Stimulated activated CD4-positive, alpha-beta T cell treated with anti-CD3 and anti-CD28 coated beads, Interleukin-12 subunit alpha, Interleukin-12 subunit beta, amount 100 ng/mL, for 48 hours (primary cell): ENCODE measurements at regions not wholly inside any gene's neighbourhood (a gene's known extent, or its start where the extent isn't known, plus 50 kb on each side); places are given as distances from the start of the nearest gene placed in this dataset.
"Not testable (repeated sequence)": the region's sequence is repeated elsewhere in the genome, so short reads cannot be mapped to it uniquely, and the experiment has no call there.

Source experiments
- DNase-seq, 3 donors: peaks; one replicate each; pipeline ENCODE4 v3.0.0-alpha.2; 2020; ENCODE audit warnings: low read depth in 2 of 3, low spot score in 1 of 3

GRCh38 chrX:47776292-47777006 is 60.3 kb upstream of the ZNF81 start:
- no peak for DNase-seq

- no peak for DNase-seq
Measured at GRCh38 chrX:47772764-47773163, 63.9 kb upstream of the ZNF81 start.

DNA sequence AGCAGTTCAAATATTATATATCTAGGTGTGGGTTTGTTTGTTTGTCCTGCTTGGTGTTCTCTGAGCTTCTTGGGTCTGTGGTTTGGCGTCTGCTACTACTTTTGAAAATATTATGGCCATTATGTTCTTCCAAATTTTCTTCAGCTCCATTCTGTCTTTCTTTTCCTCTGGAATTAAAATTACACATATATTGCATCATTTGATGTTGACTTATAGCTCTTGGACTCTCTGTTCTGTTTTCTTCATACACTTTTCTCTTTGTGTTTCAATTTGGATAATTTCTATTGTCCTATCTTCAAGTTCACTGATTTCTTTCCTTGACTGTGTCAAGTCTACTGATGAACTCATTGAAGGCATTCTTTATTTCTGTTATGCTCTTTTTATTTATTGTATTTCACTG is 65.2 kb upstream of the ZNF81 start:
- no peak for DNase-seq

GRCh38 chrX:47762826-47763225 is 73.9 kb upstream of the ZNF81 start:
- not testable (repeated sequence) for DNase-seq

DNA sequence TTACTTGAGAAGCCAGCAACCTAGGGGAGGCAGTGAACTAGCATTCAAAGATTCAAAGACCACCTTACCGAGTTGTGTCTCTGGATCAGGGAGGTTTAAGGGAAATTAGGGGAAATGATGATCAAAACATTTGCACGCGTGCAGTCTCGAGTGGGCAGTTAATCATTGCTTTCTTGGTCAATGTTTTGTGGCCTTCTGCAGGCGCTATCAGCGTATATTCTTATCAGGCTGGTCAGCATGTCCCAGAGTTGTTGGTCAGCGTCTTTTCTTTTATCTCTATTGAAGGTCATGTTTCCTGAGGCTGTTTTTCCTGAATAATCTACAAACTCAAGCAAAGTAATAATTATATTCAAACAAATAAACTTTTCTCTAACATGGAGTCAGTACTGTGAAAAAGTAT is 84.0 kb upstream of the ZNF81 start:
- DNase-seq: no peak

GRCh38 chrX:47751670-47752069 is 85.0 kb upstream of the ZNF81 start:
- peak; percentile 8 to 30 (median 21) for DNase-seq

DNA sequence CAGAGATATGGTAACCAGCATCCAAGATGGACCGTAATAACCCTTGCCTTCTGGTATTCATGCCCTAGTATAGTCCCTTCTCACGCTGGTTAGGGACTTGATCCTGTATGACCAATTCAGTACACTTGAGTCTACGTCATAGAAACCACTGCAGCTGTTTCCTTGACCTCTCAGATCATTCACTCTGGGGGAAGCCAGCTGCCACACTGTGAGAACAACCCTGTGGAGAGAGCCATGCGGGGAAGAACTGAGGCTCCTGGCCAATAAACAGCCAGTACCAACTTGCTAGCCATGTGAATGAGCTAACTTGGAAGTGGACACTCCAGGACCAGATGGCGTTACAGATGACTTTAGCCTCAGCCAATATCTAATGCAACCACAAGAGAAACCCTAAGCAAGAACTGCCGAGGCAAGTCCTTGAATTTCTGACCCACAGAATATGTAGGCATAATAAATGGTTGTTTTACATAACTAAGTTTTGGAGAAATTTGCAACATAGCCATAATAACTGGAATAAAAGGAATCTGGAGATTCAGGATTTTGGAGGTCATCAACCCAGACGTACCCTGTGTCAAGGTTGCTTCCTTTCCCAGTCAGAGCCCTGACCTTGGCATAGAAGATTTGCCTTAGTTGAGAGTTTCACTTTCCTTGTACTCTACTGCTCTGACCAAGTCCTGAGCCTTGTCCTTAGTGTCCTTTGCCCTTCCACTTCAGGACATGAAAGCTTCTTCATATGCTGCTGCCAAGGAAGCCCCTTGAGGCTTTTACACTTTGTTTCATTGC is 87.3 kb upstream of the ZNF81 start:
- DNase-seq: no peak

GRCh38 chrX:47748576-47748975 is 88.1 kb upstream of the ZNF81 start:
- DNase-seq: no peak

DNA sequence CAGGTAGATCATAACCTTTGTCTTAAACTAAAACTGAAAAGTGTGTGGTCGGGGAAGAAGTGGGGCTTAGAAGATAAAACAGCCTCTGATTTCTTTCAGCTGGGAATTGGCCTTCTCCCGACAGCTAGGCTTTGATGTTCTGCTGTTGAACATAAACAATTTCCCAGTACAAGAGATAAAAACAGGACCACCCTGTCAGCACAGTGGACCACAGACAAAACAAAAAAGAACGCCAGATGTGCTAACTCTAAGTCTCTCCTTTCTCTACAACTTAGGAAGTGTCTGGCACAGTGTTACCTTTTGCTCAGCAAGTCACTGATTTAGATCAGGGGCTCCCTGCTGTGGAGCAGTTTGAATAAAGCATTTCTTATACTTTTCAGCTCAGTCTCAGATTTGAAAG is 87.5 kb upstream of the UXT start:
- DNase-seq: no peak

DNA sequence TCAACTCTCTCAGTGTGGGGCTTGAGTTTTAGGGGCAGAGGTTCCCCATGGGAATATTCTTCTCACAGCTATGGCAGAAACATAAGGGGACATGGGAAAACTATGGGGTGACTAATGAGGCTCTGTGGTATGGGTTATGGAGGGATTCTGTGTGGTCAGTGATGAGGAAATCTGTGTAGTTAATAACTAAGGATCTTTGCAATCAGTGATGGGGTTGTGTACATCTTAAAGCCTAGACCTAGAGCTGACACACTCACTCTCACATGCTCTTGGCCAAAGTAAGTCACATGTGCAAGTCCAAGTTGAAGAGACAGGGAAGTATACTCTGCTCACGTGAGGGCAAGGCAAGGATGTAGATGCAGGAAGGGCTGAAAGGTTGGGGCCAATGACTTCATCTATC is 86.4 kb upstream of the UXT start:
- no peak for DNase-seq

DNA sequence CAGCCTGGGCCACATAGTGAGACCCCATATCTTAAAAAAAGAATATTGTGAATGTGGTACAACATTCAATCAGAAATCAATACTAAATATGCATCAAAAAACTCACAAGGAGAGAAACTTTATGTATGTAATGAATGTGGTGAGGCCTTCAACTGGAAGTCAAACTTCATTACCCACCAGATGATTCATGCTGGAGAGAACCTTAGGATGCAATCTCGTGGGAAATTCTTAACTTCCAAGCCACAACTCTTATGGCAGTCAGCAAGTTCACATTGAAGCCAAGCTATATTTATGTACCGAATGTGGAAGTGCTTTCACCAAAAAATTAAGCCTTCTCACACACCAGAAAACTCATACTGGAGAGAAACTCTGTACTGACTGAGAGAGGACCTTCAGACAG is 84.5 kb upstream of the UXT start:
- no peak for DNase-seq

DNA sequence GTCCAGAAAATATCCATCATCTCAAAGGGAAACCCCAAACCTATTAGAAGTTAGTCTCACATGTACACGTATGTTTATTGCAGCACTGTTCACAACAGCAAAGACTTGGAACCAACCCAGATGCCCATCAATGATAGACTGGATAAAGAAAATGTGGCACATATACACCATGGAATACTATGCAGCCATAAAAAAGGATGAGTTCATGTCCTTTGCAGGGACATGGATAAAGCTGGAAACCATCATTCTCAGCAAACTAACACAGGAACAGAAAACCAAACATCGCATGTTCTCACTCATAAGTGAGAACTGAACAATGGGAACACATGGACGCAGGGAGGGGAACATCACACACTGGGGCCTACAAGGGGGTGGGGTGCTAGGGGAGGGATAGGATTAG is 79.9 kb upstream of the UXT start:
- DNase-seq: not testable (repeated sequence)

GRCh38 chrX:47723689-47724088 is 64.7 kb upstream of the UXT start:
- DNase-seq: peak in 2 of 3 donors; percentile 5 to 14

GRCh38 chrX:47723083-47723482 is 64.1 kb upstream of the UXT start:
- DNase-seq: no peak

DNA sequence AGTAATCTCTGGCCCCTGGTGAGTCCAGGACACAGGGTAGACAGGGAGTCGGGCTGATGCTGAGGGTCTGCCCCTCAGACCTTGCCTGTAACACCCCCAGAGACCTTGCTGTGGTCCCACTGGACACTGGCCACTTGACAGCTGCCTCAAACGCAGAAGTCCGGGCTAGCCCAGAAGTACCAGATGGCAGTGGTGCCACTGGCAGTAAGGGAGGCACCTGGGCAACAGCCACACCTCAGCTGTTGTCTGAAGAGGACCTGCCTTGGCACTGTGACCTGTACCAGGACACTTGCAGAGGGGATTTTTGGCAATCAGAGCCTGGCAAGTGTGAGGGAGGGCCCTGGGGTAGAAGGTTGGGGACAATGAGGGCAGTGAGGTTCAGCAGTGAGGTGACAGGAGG is 63.3 kb upstream of the UXT start:
- no peak for DNase-seq

DNA sequence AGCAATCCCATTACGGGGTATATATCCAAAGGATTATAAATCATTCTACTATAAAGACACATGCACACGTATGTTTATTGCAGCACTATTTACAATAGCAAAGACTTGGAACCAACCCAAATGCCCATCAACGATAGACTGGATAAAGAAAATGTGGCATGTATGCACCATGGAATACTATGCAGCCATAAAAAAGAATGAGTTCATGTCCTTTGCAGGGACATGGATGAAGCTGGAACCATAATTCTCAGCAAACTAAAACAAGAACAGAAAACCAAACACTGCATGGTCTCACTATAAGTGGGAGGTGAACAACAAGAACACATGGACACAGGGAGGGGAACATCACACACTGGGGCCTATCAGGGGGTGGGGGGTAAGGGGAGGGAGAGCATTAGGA is 56.1 kb upstream of the UXT start:
- not testable (repeated sequence) for DNase-seq

DNA sequence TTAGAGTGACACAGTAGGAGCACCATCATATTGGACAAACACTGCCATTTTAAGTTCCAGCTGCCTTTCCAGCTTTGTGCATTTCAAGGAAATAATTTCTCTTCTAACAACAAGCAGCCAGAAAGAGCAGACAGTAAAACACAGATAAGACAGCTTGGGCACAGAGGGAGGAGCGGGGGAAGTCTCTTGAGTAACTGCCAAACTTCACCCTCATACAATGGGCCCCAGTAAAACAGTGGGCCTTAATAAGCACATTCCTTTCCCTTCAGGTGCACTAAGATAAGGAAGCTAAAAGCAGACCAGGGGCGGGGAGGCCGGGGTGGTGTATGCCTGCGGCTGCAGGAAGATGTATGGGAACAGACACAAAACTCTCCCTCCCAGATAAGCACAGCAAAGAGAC is 53.7 kb upstream of the UXT start:
- not testable (repeated sequence) for DNase-seq

- DNase-seq: no peak
Measured at GRCh38 chrX:47710252-47710651, 51.3 kb upstream of the UXT start.
